NCI-H2227 treated with DMSO at 0.1 percent for 48 hours (cell line): ENCODE measurements at regions not wholly inside any gene's neighbourhood (a gene's known extent, or its start where the extent isn't known, plus 50 kb on each side); places are given as distances from the start of the nearest gene placed in this dataset.
"Not testable (repeated sequence)": the region's sequence is repeated elsewhere in the genome, so short reads cannot be mapped to it uniquely, and the experiment has no call there.

Experiments
- DNase-seq: peaks from one replicate; lab custom pipeline; 2025; lab: John Stamatoyannopoulos, UW

DNA sequence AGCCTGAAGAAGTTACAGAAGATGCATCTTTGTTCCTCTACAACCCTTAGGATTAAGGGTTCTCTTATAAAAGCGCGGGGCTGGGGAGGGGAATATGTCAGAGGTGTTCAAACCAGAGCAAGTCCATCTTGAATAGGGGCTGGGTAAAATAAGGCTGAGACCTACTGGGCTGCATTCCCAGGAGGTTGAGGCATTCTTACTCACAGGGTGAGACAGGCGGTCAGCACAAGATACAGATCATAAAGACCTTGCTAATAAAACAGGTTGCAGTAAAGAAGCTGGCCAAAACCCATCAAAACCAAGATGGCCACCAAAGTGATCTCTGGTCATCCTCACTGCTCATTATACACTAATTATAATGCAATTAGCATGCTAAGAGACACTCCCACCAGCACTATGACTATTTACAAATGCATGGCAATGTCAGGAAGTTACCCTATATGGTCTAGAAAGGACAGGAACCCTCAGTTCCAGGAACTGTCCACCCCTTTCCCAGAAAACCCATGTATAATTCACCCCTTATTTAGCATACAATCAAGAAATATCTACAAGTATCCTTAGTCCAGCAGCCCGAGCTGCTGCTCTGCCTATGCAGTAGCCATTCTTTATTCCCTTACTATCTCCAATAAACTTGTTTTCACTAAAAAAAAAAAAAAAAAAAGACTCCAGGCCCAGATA, 108.1 kb upstream of the FOXN3 start:
- DNase-seq = no peak

- DNase-seq = no peak
Measured at GRCh38 chr14:89524412-89524811, 107.4 kb upstream of the FOXN3 start.

GRCh38 chr14:89521988-89522387, 105.0 kb upstream of the FOXN3 start:
- no peak for DNase-seq

GRCh38 chr14:89519040-89519439, 102.0 kb upstream of the FOXN3 start:
- DNase-seq = no peak

- DNase-seq = no peak
Measured at GRCh38 chr14:89516173-89516572, 99.1 kb upstream of the FOXN3 start.

DNA sequence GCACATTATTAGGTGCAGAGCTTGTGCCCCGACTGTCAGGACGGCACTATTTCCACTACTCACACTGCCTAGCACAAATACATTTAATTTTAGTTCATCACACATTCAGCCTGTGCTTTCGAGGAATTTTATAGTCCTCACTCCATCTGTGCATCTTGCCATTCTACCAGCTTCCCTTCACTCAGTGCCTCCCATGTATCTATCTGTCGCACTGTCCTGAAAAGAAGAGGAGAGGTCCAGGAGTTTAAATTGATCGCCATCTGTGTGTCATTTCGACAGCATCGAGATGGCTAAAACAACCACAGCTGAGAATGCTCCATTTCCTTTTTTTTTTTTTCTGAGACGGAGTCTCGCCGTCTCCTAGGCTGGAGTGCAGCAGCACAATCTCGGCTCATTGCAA, 97.6 kb upstream of the FOXN3 start:
- no peak for DNase-seq

GRCh38 chr14:89509891-89510290, 92.9 kb upstream of the FOXN3 start:
- no peak for DNase-seq

DNA sequence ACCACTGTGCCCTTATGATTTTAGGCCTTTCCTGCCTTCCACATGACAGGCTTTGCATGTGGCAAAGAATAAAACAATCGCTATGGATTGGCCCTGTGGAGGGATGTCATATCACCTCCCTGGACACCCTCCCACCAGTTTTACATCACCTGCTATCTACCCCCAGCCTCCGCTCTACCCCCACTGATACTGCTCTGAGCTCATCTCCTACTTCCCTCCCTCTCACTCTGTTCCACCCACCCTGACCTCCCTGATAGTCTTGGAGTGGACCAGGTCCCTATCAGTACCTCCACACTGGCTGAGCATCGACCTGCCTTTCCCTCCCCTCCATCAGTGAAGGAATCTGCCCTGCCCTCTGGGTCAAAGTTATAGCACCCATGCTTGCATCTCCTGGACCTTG, 91.8 kb upstream of the FOXN3 start:
- DNase-seq = no peak

GRCh38 chr14:89507926-89508460, 91.0 kb upstream of the FOXN3 start:
- DNase-seq = no peak

- no peak for DNase-seq
Measured at GRCh38 chr14:89507521-89507920, 90.5 kb upstream of the FOXN3 start.

DNA sequence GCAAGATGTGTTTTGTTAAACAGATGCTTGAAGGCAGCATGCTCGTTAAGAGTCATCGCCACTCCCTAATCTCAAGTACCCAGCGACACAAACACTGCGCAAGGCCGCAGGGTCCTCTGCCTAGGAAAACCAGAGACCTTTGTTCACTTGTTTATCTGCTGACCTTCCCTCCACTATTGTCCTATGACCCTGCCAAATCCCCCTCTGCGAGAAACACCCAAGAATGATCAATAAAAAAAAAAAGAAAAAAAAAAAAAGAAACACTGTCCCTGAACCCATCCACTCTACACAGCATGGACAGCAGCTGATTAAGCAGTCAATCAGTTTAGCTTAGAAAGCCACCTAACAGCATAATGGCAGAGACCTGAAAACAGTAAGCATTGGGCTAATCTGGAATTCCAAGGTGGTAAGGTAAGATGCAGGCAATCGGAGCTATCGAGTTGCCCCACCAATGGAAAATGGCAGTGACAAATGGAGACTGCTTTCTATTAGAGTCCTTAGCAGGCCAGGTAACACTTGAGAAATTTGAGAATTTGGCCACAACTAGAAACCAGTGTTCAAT, 89.9 kb upstream of the FOXN3 start:
- DNase-seq = not testable (repeated sequence)

GRCh38 chr14:89504602-89505313, 87.7 kb upstream of the FOXN3 start:
- no peak for DNase-seq

DNA sequence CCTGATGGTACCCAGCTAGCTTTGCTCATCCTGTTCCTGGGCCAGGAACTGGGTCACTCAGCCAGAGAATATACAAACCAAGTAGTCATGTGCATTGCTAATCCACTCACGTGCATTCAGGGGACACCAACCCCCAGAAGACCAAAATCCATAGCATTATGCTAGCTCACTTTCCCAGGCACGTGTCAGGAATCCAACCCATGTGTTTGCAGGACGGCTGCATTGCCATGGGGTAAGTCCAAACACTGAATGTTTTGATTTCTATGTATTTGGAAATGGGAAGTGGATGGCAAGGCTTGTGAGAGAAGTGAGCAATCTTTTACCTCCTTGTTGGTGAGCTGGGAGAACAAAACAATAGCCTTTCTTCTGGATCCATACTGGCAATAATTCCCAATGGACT, 87.1 kb upstream of the FOXN3 start:
- no peak for DNase-seq

DNA sequence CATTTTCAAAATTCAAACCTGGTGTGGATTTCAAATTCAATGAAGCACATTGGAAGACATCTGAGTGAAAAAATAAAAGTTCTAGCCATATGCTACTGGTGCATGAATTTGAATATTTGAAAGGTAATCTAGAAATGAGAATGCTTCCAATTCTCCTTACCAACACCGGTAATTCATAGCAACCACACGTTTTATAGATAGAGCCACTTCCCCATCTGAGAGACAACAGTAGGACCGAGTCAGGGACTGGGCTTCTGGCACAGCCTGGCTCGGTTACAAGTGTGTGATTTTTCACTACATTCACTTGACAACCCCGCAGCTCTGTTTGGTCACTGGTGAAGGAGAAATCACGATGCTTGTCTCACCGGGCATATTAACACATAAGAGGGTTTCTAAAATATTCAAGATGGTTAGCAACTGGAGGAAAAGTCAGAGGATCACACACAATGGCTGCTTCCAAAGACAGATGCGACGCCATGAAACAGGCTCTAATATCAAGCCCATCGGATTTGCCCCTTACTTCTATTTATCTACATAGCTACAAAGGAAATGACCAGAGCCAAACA, 86.5 kb upstream of the FOXN3 start:
- no peak for DNase-seq

DNA sequence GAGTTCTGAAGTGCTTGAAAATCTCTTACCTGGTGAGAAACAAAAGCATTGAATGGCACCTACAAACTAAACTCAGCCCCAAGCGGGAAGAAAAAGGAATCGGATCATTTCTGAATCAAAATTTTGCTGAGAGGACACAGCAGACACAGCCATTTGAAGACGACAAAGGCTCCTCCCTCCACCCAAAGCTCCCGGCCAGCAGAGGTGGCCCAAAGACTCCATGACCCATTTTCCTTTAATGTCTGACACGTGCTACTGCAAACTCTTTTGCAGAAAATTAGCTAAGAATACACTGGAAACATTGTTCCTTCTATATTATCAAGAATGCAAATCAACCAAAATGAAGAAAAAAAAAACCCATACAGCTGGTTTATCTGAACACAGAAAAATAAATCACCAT, 85.9 kb upstream of the FOXN3 start:
- no peak for DNase-seq

DNA sequence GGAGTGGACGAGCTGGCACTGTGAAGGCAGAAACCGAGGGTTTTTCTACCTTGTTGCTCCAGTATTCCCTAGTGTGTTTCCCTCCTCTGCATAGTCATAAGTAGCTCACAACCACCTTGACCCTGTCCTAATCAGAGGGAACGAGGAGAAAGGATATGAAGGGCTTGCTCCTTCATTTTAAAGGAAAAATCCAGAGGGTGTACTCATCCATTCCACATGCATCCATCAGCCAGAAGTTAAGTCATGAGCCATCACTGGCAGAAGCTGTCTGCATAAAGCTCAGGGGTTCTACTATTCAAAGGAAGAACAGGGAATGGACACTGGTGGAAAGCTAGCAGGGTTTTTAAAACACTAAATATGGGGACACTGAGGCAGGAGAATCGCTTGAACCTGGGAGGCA, 84.3 kb upstream of the FOXN3 start:
- DNase-seq = no peak

GRCh38 chr14:89500303-89500702, 83.3 kb upstream of the FOXN3 start:
- DNase-seq = no peak

DNA sequence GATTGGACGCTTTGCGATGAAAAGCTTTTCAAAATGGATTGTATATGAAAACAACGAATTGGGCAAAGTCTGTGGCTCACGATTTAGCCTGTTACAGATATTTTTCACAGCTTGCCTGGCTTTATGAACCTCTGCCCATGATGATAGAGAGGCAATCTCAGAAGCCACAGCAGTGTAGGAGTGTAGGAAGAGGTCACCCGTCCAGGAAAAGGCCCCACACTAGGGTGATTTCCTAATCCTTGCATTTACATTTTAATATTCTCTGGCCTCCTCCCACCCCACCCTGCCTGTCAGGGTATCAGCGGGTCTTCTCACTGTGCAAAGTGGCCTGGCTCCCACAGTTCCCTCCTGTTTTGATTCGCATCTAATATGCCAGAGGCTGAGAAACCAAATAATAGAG, 81.8 kb upstream of the FOXN3 start:
- no peak for DNase-seq

GRCh38 chr14:89495718-89496117, 78.7 kb upstream of the FOXN3 start:
- no peak for DNase-seq

GRCh38 chr14:89493877-89494634, 77.0 kb upstream of the FOXN3 start:
- DNase-seq = peak; percentile 48

DNA sequence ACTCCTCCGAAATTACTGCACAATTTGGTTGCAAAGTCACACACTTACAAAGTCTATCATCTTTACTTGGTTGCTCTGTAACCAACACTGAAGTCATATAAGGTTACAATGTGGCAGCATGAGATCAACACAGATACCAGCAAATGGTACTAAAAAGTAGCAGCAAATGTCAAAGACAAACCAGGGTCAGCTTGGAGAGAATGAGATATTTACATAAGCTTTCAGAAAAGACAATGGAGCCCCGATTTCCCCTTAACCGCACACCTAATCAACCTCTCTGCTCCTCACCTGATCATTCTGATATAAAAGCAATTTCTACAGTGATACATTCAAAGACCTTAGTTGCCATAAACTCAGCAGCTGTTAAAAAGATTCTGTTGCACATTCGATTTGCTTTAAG, 76.4 kb upstream of the FOXN3 start:
- no peak for DNase-seq

GRCh38 chr14:89491711-89492381, 74.8 kb upstream of the FOXN3 start:
- DNase-seq = no peak
